ENCODE measurements at regions not wholly inside any gene's neighbourhood (a gene's known extent, or its start where the extent isn't known, plus 50 kb on each side); places are given as distances from the start of the nearest gene placed in this dataset.

GRCh38 chr6:15734118-15734897 is 71.5 kb upstream of the DTNBP1 start:
- Mint-ChIP-seq H3K36me3 (no peaks in the 10 kb centered on the region), H3K4me3 (no peak overlapping the region), H3K9me3 (peaks cover 0 to 5% (median 0%) of the 10 kb centered on the region in 7 donors), H3K27me3 (ENCODE audit: low read depth in 3 of 3) (peaks cover 0 to 16% (median 5%) of the 10 kb centered on the region in 3 donors), H3K4me1 (no peaks in the 10 kb centered on the region), H3K27ac (no peak overlapping the region)
- no peaks in the 10 kb centered on the region for H3K36me3 ChIP-seq (replicated peaks in 1 of 2; ENCODE audit: control insufficient read depth in 1 of 2, insufficient read depth in 2 of 2, low read length in 2 of 2)
- H3K27me3 ChIP-seq (ENCODE audit: control insufficient read depth in 2 of 2, insufficient read depth in 2 of 2, low read length in 2 of 2), result no peaks in the 10 kb centered on the region
- H2AFZ ChIP-seq (ENCODE audit: insufficient read depth, low read depth, low read length, poor library complexity, severe bottlenecking), result no peak overlapping the region
- intact Hi-C loops (cut with micrococcal nuclease), result no loop called here
- no peaks in the 10 kb centered on the region for H4K20me1 ChIP-seq (ENCODE audit: insufficient read depth, low read length)
- H3K27ac ChIP-seq (ENCODE audit: low read depth in 1 of 2, low read length in 2 of 2), result no peak overlapping the region
- DNase-seq, result no peak
- no peak overlapping the region for H3K9ac ChIP-seq (ENCODE audit: insufficient read depth, low read length, poor library complexity, severe bottlenecking)
- no peak overlapping the region for H3K4me3 ChIP-seq (replicated peaks in 1 of 3; ENCODE audit: low read depth in 2 of 3, low read length in 3 of 3)
- no peak for TF ChIP-seq CTCF (IDR thresholded peaks at IDR 0.05)
- H3K4me1 ChIP-seq (ENCODE audit: control insufficient read depth in 1 of 2, insufficient read depth in 2 of 2, low read length in 2 of 2), result no peaks in the 10 kb centered on the region
- H3K4me2 ChIP-seq (replicated peaks; ENCODE audit: extremely low read depth, low read length, poor library complexity, severe bottlenecking), result no peak overlapping the region
- WGBS (ENCODE audit: insufficient coverage), result 83% methylated on average over 7 of the region's 13 CpGs
- no peaks in the 10 kb centered on the region for H3K9me3 ChIP-seq (replicated peaks in 1 of 2; ENCODE audit: control insufficient read depth in 1 of 2, insufficient read depth in 1 of 2, low read length in 2 of 2)
- H3K79me2 ChIP-seq (ENCODE audit: insufficient read depth, low read length), result no peaks in the 10 kb centered on the region

GRCh38 chr6:15730922-15731321 is 68.1 kb upstream of the DTNBP1 start:
- Mint-ChIP-seq H3K4me3 (no peak overlapping the region), H3K27ac (no peak overlapping the region), H3K4me1 (no peaks in the 10 kb centered on the region), H3K27me3 (ENCODE audit: low read depth in 3 of 3) (peaks cover 0 to 17% (median 5%) of the 10 kb centered on the region in 3 donors), H3K9me3 (peaks cover 0 to 5% (median 0%) of the 10 kb centered on the region in 7 donors), H3K36me3 (no peaks in the 10 kb centered on the region)
- DNase-seq, result no peak
- H3K9me3 ChIP-seq (replicated peaks in 1 of 2; ENCODE audit: control insufficient read depth in 1 of 2, insufficient read depth in 1 of 2, low read length in 2 of 2), result no peaks in the 10 kb centered on the region
- H3K4me1 ChIP-seq (ENCODE audit: control insufficient read depth in 1 of 2, insufficient read depth in 2 of 2, low read length in 2 of 2), result no peaks in the 10 kb centered on the region
- no peak overlapping the region for H3K9ac ChIP-seq (ENCODE audit: insufficient read depth, low read length, poor library complexity, severe bottlenecking)
- WGBS (ENCODE audit: insufficient coverage), result 92% methylated on average over 3 of the region's 4 CpGs
- H3K79me2 ChIP-seq (ENCODE audit: insufficient read depth, low read length), result no peaks in the 10 kb centered on the region
- no peak overlapping the region for H3K4me2 ChIP-seq (replicated peaks; ENCODE audit: extremely low read depth, low read length, poor library complexity, severe bottlenecking)
- no peak overlapping the region for H3K27ac ChIP-seq (ENCODE audit: low read depth in 1 of 2, low read length in 2 of 2)
- H3K36me3 ChIP-seq (replicated peaks in 1 of 2; ENCODE audit: control insufficient read depth in 1 of 2, insufficient read depth in 2 of 2, low read length in 2 of 2), result no peaks in the 10 kb centered on the region
- no peaks in the 10 kb centered on the region for H3K27me3 ChIP-seq (ENCODE audit: control insufficient read depth in 2 of 2, insufficient read depth in 2 of 2, low read length in 2 of 2)
- intact Hi-C loops (cut with micrococcal nuclease), result no loop called here
- H4K20me1 ChIP-seq (ENCODE audit: insufficient read depth, low read length), result no peaks in the 10 kb centered on the region
- TF ChIP-seq CTCF (IDR thresholded peaks at IDR 0.05), result no peak
- H2AFZ ChIP-seq (ENCODE audit: insufficient read depth, low read depth, low read length, poor library complexity, severe bottlenecking), result no peak overlapping the region
- H3K4me3 ChIP-seq (replicated peaks in 1 of 3; ENCODE audit: low read depth in 2 of 3, low read length in 3 of 3), result no peak overlapping the region

Measured in CD14-positive monocyte (primary cell).